ENCODE measurements at regions not wholly inside any gene's neighbourhood (a gene's known extent, or its start where the extent isn't known, plus 50 kb on each side); places are given as distances from the start of the nearest gene placed in this dataset.

GRCh38 chr1:184813528-184814089, 59.0 kb upstream of the EDEM3 start:
- DNase-seq = no peak

- DNase-seq = no peak
These were observed 56.9 kb upstream of the EDEM3 start for GRCh38 chr1:184811439-184812111.

GRCh38 chr1:184810735-184811343, 56.2 kb upstream of the EDEM3 start:
- DNase-seq = no peak

- DNase-seq = no peak
These were observed 51.7 kb upstream of the EDEM3 start for GRCh38 chr1:184806296-184806721.

GRCh38 chr1:184805667-184806295, 51.1 kb upstream of the EDEM3 start:
- DNase-seq = peak; percentile 81
